GM19452 (cell line): ENCODE measurements at regions not wholly inside any gene's neighbourhood (a gene's known extent, or its start where the extent isn't known, plus 50 kb on each side); places are given as distances from the start of the nearest gene placed in this dataset.

Source experiments
- ATAC-seq: cut with Tn5 transposase; IDR thresholded peaks from one replicate; pipeline ENCODE4 v1.9.1; 2021; ENCODE audit not compliant: unreplicated experiment

GRCh38 chr4:108336076-108336475 is 167.3 kb upstream of the LEF1 start:
- no peak for ATAC-seq

- ATAC-seq: no peak
Observed at GRCh38 chr4:108335081-108335480, 166.3 kb upstream of the LEF1 start.

- ATAC-seq: no peak
Observed at GRCh38 chr4:108334031-108334430, 165.3 kb upstream of the LEF1 start.

- no peak for ATAC-seq
Observed at GRCh38 chr4:108333353-108333942, 164.7 kb upstream of the LEF1 start.

- ATAC-seq: no peak
Observed at GRCh38 chr4:108331905-108332632, 163.3 kb upstream of the LEF1 start.

- ATAC-seq: no peak
Observed at GRCh38 chr4:108328383-108328732, 159.6 kb upstream of the LEF1 start.

GRCh38 chr4:108327642-108328382 is 159.1 kb upstream of the LEF1 start:
- no peak for ATAC-seq

- no peak for ATAC-seq
Observed at GRCh38 chr4:108325561-108325960, 156.8 kb upstream of the LEF1 start.

- ATAC-seq: no peak
Observed at GRCh38 chr4:108324450-108324849, 155.7 kb upstream of the LEF1 start.

- ATAC-seq: no peak
Observed at GRCh38 chr4:108322497-108322896, 153.8 kb upstream of the LEF1 start.

- ATAC-seq: no peak
Observed at GRCh38 chr4:108320061-108320460, 151.3 kb upstream of the LEF1 start.

- ATAC-seq: no peak
Observed at GRCh38 chr4:108317377-108317776, 148.6 kb upstream of the LEF1 start.

- no peak for ATAC-seq
Observed at GRCh38 chr4:108315694-108316093, 147.0 kb upstream of the LEF1 start.

GRCh38 chr4:108314900-108315589 is 146.3 kb upstream of the LEF1 start:
- ATAC-seq: no peak

- no peak for ATAC-seq
Observed at GRCh38 chr4:108313546-108314339, 145.0 kb upstream of the LEF1 start.

- no peak for ATAC-seq
Observed at GRCh38 chr4:108311313-108311712, 142.6 kb upstream of the LEF1 start.

GRCh38 chr4:108303488-108304177 is 134.9 kb upstream of the LEF1 start:
- ATAC-seq: no peak

- ATAC-seq: no peak
Observed at GRCh38 chr4:108301545-108302251, 133.0 kb upstream of the LEF1 start.

GRCh38 chr4:108297605-108298004 is 128.9 kb upstream of the LEF1 start:
- no peak for ATAC-seq

- no peak for ATAC-seq
Observed at GRCh38 chr4:108292229-108292628, 123.5 kb upstream of the LEF1 start.
